ENCODE measurements at regions not wholly inside any gene's neighbourhood (a gene's known extent, or its start where the extent isn't known, plus 50 kb on each side); places are given as distances from the start of the nearest gene placed in this dataset.

DNA sequence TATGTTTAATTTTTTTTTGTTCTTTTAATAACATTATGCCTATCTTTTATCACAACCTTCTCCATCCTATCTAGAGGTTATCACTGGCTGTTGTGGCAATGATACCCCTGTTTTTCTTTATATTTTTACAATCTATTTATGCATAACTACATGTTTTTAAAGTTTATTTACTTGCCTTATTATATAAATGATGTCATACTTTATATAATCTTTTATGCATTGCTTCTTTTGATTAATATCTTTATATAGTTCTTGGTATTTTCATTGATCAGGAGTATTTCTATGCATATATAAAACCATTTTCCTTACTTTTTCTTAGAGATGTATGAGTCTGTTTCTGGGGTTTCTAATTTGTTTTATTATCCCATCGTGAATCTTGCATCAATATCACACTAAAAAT lies 719.8 kb upstream of the RAG2 start:
- TF ChIP-seq POLR2A (IDR thresholded peaks at IDR 0.05; ENCODE audit: low read length) (no peak), GATA1 (IDR thresholded peaks at IDR 0.05; ENCODE audit: low read depth, low read length) (no peak)
